C4-2B (cell line): ENCODE measurements at regions not wholly inside any gene's neighbourhood (a gene's known extent, or its start where the extent isn't known, plus 50 kb on each side); places are given as distances from the start of the nearest gene placed in this dataset.

Source experiments
- ZFX ChIP-seq: fragments of 450-650 bp; IDR thresholded peaks from 2 replicates; pipeline ENCODE4 v1.6.1; 2017
- TF ChIP-seq, protein P1 (sequence below): fragments of 450-650 bp; conservative IDR thresholded peaks from 2 replicates; pipeline ENCODE4 v1.5.1; 2017; ENCODE audit warnings: mild to moderate bottlenecking

DNA sequence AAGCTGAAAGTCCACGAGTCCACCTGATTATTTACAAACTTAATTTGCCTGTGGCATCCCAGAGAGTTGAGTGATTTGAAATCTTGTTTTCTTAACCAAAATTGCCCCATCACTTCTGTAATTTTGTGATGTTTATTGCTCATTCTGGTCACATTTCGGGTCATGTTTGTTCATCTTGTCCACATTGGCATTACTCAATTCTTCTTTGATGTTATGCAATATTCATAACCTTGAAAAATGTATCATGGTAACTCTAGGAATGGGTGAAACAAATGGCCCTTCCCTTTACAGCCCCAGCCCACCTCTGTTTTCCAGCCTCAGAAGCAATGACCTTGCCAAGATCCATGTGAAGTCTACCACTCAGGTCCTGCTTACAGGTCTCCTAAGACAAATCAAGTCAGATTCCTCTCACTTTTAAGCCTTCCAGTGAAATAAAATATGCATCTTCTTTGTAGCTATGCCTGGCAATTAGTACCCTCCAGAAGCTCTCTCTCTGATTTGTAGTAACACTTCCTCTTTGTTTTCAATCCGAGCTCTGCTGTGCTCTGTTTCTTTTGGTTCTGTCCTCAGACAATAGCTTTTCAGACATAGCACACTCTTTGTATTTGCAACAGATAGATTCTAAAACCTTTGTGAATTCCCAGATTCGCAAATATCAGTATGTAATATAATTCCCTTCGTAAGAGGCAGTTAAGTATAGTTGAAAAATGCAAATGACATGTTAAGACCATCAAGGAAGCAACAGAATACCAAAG, 330.3 kb upstream of the IRX1 start:
- TF ChIP-seq, protein P1, sequence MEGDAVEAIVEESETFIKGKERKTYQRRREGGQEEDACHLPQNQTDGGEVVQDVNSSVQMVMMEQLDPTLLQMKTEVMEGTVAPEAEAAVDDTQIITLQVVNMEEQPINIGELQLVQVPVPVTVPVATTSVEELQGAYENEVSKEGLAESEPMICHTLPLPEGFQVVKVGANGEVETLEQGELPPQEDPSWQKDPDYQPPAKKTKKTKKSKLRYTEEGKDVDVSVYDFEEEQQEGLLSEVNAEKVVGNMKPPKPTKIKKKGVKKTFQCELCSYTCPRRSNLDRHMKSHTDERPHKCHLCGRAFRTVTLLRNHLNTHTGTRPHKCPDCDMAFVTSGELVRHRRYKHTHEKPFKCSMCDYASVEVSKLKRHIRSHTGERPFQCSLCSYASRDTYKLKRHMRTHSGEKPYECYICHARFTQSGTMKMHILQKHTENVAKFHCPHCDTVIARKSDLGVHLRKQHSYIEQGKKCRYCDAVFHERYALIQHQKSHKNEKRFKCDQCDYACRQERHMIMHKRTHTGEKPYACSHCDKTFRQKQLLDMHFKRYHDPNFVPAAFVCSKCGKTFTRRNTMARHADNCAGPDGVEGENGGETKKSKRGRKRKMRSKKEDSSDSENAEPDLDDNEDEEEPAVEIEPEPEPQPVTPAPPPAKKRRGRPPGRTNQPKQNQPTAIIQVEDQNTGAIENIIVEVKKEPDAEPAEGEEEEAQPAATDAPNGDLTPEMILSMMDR: no peak
- TF ChIP-seq ZFX: no peak
